Natural killer cell treated with Interleukin-12 subunit alpha and Interleukin-12 subunit beta and Interleukin-15 and Interleukin-18, amount 100 ng/mL, for 72 hours (primary cell): ENCODE measurements at regions not wholly inside any gene's neighbourhood (a gene's known extent, or its start where the extent isn't known, plus 50 kb on each side); places are given as distances from the start of the nearest gene placed in this dataset.

Experiments used
- ATAC-seq, 2 donors: fragments of 150-1000 bp; cut with Tn5 transposase in 1 of 2; sonication (Bioruptor Pico), chemical (Tn5 transposase) in 1 of 2; 2 replicates each; pipeline ENCODE4 v1.10.0; 2021
- DNase-seq: peaks from one replicate; pipeline ENCODE4 v3.0.0; 2022; ENCODE audit warnings: low spot score
- H3K27ac Mint-ChIP-seq, 2 donors: 1 replicate in 1 of 2; 2 replicates in 1 of 2; pipeline ENCODE4 v1.8.0; 2022; ENCODE audit warnings: mixed read lengths in 2 of 2, mild to moderate bottlenecking in 1 of 2, moderate library complexity in 1 of 2
- H3K27me3 Mint-ChIP-seq, 2 donors: 1 replicate in 1 of 2; 2 replicates in 1 of 2; pipeline ENCODE4 v1.8.0; 2022; ENCODE audit warnings: mixed read lengths in 2 of 2
- H3K36me3 Mint-ChIP-seq: one replicate; pipeline ENCODE4 v1.8.0; 2022; ENCODE audit warnings: mixed read lengths
- H3K4me1 Mint-ChIP-seq, 2 donors: 1 replicate in 1 of 2; 2 replicates in 1 of 2; pipeline ENCODE4 v1.8.0; 2022; ENCODE audit warnings: low read depth in 2 of 2, mixed read lengths in 2 of 2, mild to moderate bottlenecking in 1 of 2
- H3K4me3 Mint-ChIP-seq: one replicate; pipeline ENCODE4 v1.8.0; 2022; ENCODE audit warnings: mixed read lengths
- H3K9me3 Mint-ChIP-seq: 2 replicates; pipeline ENCODE4 v1.8.0; 2022; ENCODE audit warnings: mixed read lengths

DNA sequence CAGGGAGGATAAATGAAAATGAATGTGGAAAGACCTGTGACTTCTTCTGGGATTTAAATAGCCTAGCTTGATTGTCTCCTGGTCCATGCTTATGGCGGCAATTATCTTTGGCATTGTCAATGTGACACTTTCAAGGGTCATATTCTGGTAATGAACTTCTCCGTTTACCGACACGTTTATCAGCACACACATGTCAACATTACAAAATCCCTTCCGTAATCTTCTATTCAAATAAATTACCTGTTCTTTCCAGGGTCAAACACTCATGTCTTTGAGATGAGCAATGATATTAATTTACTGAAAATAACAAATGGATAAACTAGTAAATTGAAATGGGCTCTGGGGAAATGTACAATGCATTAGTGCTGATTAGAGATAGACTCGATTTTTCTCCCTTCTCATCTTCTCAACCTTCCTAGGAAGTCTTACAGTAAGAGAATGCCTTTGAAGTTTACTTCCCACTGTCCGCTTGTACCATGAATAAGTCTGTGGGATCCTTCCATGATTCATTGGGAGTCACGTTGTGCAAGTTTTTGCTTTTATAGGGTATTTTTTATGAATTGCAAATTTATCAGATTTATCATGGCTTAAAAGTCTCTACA, 646.3 kb upstream of the LRATD1 start:
- Mint-ChIP-seq H3K4me1 (no peaks in the 10 kb centered on the region), H3K36me3 (no peaks in the 10 kb centered on the region), H3K4me3 (no peak overlapping the region), H3K9me3 (peaks cover 25% of the 10 kb centered on the region), H3K27ac (no peak overlapping the region), H3K27me3 (no peaks in the 10 kb centered on the region)
- DNase-seq (no peak), ATAC-seq (no peak)

DNA sequence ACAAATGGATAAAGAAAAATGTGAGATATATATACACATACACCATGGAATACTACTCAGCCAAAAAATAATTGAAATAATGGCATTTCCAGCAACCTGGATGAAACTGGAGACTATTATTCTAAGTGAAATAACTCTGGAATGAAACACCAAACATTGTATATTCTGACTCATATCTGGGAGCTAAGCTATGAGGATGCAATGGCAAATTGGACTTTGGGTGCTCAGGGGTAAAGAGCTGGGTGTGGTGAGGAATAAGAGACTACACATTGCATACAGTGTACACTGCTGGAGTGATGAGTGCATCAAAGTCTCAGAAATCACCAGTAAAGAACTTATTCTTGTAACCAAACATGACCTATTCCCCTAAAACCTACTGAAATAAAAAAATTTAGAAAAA, 636.0 kb upstream of the LRATD1 start:
- Mint-ChIP-seq H3K36me3 (peaks cover 27% of the 10 kb centered on the region), H3K4me1 (no peaks in the 10 kb centered on the region), H3K27ac (no peak overlapping the region), H3K9me3 (peaks cover 22% of the 10 kb centered on the region), H3K27me3 (no peaks in the 10 kb centered on the region), H3K4me3 (no peak overlapping the region)
- no peak for ATAC-seq
- DNase-seq = no peak

DNA sequence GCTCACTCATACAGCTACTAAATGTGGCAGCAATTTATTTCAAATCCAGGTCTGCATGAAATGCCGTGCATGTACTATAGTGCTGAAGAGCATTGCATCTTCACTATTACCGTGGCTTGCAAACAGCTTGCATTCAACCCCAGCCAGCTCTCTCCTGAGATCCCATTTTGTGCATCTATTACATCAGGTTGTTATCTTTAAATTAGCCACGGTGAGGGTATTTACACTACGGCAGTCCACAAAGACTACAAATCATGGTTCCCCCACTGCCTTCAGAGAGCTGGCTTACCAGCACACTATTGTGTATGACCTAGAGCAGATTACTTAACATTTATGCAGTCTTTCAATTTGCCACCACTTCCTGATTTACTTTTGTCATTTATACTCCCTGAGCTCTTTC, 621.3 kb upstream of the LRATD1 start:
- DNase-seq (no peak), ATAC-seq (no peak)
- no peak overlapping the region for H3K27ac Mint-ChIP-seq
- peaks cover 7% of the 10 kb centered on the region for H3K9me3 Mint-ChIP-seq
- no peak overlapping the region for H3K4me3 Mint-ChIP-seq
- no peaks in the 10 kb centered on the region for H3K27me3 Mint-ChIP-seq
- no peaks in the 10 kb centered on the region for H3K36me3 Mint-ChIP-seq
- H3K4me1 Mint-ChIP-seq = no peaks in the 10 kb centered on the region

DNA sequence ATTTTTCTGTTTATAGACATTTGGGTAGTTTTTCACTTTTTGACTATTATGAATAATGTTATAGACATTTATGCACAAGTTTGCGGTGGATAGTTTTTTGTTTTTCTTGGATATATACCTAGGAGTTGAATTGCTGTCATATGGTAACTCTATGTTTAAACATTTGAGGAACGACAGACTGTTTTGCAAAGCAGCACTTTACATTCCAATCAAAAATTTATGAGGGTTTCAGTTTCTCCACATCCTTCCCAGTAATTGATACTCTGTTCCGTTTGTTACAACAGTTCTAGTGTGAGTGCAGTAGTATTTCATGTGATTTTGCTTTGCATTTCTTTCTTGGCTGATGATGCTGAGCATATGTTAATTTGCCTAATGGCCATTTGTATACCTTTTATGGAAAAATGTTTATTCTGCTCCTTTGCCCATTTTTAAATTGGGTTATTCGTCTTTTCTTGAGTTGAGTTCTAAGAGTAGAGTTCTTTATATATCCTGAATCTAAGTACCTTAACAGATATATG, 617.3 kb upstream of the LRATD1 start:
- Mint-ChIP-seq H3K4me1 (no peaks in the 10 kb centered on the region), H3K36me3 (no peaks in the 10 kb centered on the region), H3K27me3 (no peaks in the 10 kb centered on the region), H3K4me3 (no peak overlapping the region), H3K9me3 (peaks cover 8% of the 10 kb centered on the region), H3K27ac (no peak overlapping the region)
- DNase-seq (no peak), ATAC-seq (no peak)

DNA sequence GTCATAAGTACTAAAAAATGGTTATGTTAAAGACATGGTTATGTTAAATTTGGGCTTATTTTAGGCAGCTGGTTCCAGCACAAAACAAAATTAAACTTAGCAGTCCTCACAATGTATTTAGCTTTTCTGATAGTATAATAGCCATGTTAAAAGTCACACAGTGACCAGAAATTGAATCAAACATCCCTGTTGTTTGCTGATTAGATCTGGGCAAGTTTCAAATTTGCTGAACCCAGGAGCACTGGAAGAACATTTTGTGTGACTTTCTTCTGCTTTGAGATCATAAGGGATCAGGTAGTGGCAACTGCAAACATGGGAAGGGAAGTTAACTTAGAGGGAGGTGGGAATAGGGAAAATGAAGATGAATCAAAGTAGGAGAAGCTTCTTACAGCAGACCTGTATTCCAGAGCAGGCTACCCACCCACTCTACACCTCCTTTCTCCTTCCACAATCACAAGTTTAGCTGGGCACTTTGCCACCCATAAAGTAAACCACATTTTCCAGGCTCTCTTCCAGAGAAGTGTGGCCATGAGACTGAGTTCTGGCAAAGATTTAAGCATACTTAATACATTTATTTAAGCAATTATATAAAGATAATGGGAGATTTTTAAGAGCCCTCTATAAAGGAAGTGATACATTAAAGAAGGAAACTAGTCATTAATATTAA, 616.1 kb upstream of the LRATD1 start:
- DNase-seq (no peak), ATAC-seq (no peak)
- no peaks in the 10 kb centered on the region for H3K36me3 Mint-ChIP-seq
- no peak overlapping the region for H3K4me3 Mint-ChIP-seq
- no peak overlapping the region for H3K27ac Mint-ChIP-seq
- no peaks in the 10 kb centered on the region for H3K27me3 Mint-ChIP-seq
- H3K4me1 Mint-ChIP-seq = no peaks in the 10 kb centered on the region
- H3K9me3 Mint-ChIP-seq = peaks cover 9% of the 10 kb centered on the region

DNA sequence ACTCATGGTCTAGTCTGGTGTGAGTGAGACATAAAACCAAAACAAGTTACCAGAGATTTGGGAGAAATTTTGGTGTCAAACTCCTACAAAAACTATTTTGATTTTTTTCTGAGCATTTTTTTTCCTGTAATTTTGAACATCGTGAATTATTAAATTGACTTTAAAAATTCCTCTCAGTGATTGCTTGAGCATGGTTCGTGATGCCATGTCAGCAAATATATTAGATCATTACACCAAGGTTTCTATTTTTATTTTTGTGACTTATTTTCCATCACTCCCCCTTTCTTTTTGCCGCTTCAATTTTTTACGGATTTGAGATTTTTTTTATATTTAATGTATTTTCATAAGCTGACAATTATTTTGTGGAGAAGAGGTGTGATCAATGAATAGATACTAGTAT, 613.9 kb upstream of the LRATD1 start:
- no peak for DNase-seq
- H3K4me1 Mint-ChIP-seq = no peaks in the 10 kb centered on the region
- H3K27ac Mint-ChIP-seq = no peak overlapping the region

DNA sequence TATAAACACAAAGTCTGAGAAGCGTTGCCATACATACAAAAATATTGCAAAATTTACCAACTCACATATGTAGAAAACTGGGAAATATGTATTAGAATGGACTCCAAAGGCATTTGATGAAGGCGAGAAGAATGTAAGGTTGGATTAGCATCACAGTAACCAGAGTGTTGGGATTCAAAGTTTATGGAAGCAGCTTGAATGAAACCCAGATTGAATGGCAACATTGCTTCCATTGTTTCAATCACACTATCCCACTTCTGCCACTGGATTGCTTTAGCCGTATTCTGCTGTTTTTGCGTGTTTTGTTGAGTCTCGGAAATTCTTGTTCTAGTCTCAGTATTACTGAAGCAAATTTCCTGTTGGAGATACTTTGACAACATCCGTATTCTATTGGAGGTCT, 609.0 kb upstream of the LRATD1 start:
- Mint-ChIP-seq H3K9me3 (peaks cover 10% of the 10 kb centered on the region), H3K27ac (no peak overlapping the region), H3K4me3 (no peak overlapping the region), H3K27me3 (no peaks in the 10 kb centered on the region), H3K4me1 (no peaks in the 10 kb centered on the region), H3K36me3 (no peaks in the 10 kb centered on the region)
- ATAC-seq (no peak), DNase-seq (no peak)

More for the DNA sequence above, 613.9 kb upstream of the LRATD1 start:
- Mint-ChIP-seq H3K27me3 (no peaks in the 10 kb centered on the region), H3K36me3 (no peaks in the 10 kb centered on the region), H3K9me3 (peaks cover 7% of the 10 kb centered on the region), H3K4me3 (no peak overlapping the region)
- ATAC-seq = no peak

DNA sequence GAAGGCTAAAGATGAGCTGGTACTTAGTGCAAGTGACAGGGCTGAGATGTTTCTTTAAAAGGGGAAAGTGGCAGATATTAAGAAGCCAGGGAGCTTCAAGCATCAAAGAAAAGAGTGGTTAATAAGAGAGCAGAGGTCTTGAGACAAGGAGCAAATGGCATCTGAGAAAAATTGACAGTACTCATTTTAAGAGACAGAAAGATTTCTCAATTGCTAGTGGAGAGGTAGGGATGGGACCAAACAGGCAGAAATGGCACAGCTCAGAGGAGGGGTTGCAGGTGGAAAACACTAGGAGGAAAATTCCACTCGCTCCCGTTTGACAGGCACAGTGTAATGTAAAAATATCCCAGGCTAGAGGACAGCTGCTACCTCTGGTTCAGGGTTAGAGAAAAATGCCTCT, 593.4 kb upstream of the LRATD1 start:
- Mint-ChIP-seq H3K4me3 (no peak overlapping the region), H3K27me3 (no peaks in the 10 kb centered on the region), H3K27ac (no peak overlapping the region), H3K9me3 (peaks cover 26% of the 10 kb centered on the region), H3K4me1 (no peaks in the 10 kb centered on the region), H3K36me3 (peaks cover 4% of the 10 kb centered on the region)
- DNase-seq (no peak), ATAC-seq (no peak)

DNA sequence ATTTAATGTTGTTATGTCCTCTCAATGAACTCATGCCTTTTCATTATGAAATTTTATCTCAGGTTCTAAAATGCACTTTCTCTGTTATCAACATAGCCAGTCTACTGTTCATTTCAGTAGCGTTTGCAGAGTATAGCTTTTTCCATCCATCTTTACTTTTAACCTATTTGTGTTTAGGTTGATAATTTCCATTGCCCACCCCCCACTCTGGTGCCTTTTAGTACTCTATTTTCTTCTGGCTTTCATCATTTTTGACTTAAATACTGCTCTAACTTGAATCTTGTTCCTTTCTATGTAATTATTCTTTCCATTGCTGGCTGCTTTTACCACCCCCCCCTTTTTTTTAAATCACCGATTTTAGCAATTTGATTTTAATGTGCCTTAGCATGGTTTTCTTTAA, 585.0 kb upstream of the LRATD1 start:
- no peaks in the 10 kb centered on the region for H3K27me3 Mint-ChIP-seq
- no peak overlapping the region for H3K27ac Mint-ChIP-seq
- H3K36me3 Mint-ChIP-seq = peaks cover 6% of the 10 kb centered on the region
- ATAC-seq (no peak), DNase-seq (no peak)
- H3K9me3 Mint-ChIP-seq = peaks cover 5% of the 10 kb centered on the region
- H3K4me1 Mint-ChIP-seq = no peaks in the 10 kb centered on the region
- no peak overlapping the region for H3K4me3 Mint-ChIP-seq

DNA sequence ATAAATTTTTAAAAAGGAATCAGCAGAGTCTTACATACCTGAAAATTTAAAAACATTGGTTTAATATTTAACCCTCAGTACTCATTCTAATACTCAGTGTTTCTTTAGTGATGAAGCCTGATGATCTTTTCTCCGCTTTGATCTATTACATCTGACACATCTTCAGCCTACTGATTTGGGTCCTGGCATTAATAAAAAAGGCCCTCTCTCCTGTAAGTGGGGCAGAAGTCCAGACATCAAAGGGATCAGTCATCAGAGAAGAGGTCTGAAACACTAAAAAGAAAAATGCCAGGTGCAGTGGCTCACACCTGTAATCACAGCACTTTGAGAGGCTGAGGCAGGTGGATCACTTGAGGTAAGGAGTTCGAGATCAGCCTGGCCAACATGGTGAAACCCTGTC, 581.1 kb upstream of the LRATD1 start:
- no peak overlapping the region for H3K4me3 Mint-ChIP-seq
- H3K27me3 Mint-ChIP-seq = no peaks in the 10 kb centered on the region
- DNase-seq (no peak), ATAC-seq (no peak)
- H3K36me3 Mint-ChIP-seq = peaks cover 6% of the 10 kb centered on the region
- peaks cover 11% of the 10 kb centered on the region for H3K9me3 Mint-ChIP-seq
- no peak overlapping the region for H3K27ac Mint-ChIP-seq
- no peaks in the 10 kb centered on the region for H3K4me1 Mint-ChIP-seq

DNA sequence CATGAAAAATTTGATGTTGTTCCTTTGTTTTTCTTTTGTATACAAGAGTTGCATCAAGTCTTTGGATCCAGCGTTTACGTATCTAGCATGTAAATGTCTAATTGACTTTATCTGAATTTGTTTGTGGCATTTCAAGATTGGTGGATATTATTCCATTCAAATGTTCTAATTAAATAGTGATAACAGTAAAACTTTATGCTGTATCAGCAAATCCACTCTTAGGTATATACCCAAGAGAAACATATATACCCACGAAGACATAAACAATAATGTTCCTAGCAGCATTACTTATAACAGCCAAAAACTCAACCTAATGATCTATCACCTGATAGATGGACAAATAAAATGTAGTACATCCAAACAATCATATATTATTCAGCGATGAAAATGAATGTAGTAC, 579.4 kb upstream of the LRATD1 start:
- Mint-ChIP-seq H3K36me3 (peaks cover under 1% of the 10 kb centered on the region), H3K4me1 (no peaks in the 10 kb centered on the region), H3K27ac (no peak overlapping the region), H3K9me3 (peaks cover 13% of the 10 kb centered on the region), H3K27me3 (no peaks in the 10 kb centered on the region), H3K4me3 (no peak overlapping the region)
- ATAC-seq (no peak), DNase-seq (no peak)

DNA sequence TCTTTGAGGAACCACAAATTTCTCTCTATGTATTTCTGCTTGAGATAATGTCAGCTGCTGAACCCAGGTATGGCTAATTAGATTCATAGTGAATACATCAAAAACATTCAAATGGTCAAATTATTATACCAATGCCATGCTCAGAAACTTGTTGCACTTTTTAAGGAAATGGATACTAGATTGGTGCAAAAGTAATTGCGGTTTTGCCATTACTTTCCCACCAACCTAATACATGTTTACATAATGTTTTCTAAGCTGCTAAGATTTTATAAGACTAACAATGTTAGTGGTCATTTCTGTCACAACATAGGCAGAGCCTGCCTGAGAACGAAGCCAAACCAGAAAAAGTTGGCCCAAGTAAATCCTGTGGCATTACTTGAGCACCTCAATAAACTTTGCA, 568.2 kb upstream of the LRATD1 start:
- no peak for DNase-seq
- Mint-ChIP-seq H3K4me3 (no peak overlapping the region), H3K9me3 (peaks cover 4% of the 10 kb centered on the region), H3K27me3 (no peaks in the 10 kb centered on the region), H3K27ac (no peak overlapping the region), H3K4me1 (no peaks in the 10 kb centered on the region), H3K36me3 (no peaks in the 10 kb centered on the region)
- no peak for ATAC-seq

DNA sequence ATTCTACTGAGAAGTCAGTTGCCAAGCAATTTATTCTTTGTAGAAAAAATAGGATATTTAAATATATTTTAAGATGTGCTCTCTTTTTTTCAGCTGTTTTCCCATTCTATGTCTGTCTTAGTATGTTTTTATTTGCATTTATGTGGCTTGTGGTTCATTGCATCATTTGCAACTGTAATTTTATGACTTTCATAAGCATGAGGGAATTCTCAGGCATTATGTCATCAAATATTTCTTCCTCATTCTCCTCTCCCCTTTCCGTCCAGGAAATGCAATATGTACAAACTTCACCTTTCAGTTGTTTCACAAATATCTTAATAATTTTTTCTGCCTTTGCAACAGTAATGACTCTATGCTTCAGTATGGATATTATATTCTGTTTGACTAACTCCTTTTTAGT, 560.2 kb upstream of the LRATD1 start:
- Mint-ChIP-seq H3K27ac (no peak overlapping the region), H3K4me3 (no peak overlapping the region), H3K4me1 (no peaks in the 10 kb centered on the region), H3K9me3 (peaks cover 6% of the 10 kb centered on the region), H3K27me3 (no peaks in the 10 kb centered on the region), H3K36me3 (no peaks in the 10 kb centered on the region)
- no peak for DNase-seq
- no peak for ATAC-seq

DNA sequence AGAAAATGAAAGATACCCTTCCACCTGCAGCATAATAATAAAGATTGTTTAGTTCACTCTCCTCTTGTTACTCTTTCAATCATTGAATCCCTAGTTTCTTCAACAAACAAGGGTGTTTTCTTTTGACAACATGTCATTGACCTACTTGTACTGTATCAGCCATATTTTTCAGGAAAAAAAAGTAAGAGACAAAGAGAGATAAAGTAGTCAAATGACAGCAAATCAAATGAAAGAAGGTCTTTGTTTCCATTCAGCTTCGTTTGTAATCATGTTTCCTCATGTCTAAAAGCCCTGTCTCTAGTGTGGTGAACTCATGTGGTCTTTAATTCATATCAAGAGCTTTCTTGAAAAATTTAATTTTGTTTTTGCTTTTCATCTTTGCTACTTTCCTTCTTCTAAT, 557.8 kb upstream of the LRATD1 start:
- no peak for ATAC-seq
- H3K9me3 Mint-ChIP-seq = peaks cover 6% of the 10 kb centered on the region
- DNase-seq = no peak
- H3K4me3 Mint-ChIP-seq = no peak overlapping the region
- no peaks in the 10 kb centered on the region for H3K4me1 Mint-ChIP-seq
- no peaks in the 10 kb centered on the region for H3K27me3 Mint-ChIP-seq
- no peak overlapping the region for H3K27ac Mint-ChIP-seq
- no peaks in the 10 kb centered on the region for H3K36me3 Mint-ChIP-seq

DNA sequence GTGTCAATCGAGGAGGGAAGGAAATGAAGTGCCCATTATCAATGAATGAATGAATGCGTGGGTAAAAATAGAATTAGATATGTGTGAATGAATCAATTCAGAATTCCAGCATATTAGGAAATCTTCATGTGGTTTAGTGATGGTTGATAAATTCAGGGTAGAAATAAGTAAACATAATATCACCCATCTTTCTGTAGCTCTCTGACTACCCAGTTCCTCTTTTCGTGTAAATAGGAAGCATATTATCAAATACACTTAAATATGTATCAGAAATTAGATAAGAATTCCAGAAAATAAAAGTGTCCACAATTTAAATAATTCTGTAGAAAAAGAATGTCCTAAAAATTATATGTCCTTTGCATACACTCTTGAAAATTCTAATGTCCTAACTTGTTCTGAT, 552.9 kb upstream of the LRATD1 start:
- no peak overlapping the region for H3K4me3 Mint-ChIP-seq
- no peak overlapping the region for H3K27ac Mint-ChIP-seq
- H3K27me3 Mint-ChIP-seq = no peaks in the 10 kb centered on the region
- peaks cover 11% of the 10 kb centered on the region for H3K36me3 Mint-ChIP-seq
- peaks cover 14% of the 10 kb centered on the region for H3K9me3 Mint-ChIP-seq
- no peak for ATAC-seq
- no peaks in the 10 kb centered on the region for H3K4me1 Mint-ChIP-seq
- DNase-seq = no peak
